GM12891 (cell line): ENCODE measurements at regions not wholly inside any gene's neighbourhood (a gene's known extent, or its start where the extent isn't known, plus 50 kb on each side); places are given as distances from the start of the nearest gene placed in this dataset.

Experiments used
- PAX5 ChIP-seq: IDR thresholded peaks from 2 replicates; pipeline ENCODE4 v1.6.1; 2011; ENCODE audit warnings: low read length, moderate library complexity, mild to moderate bottlenecking; ENCODE audit not compliant: insufficient read depth, severe bottlenecking
- POLR2A ChIP-seq: IDR thresholded peaks from 2 replicates; pipeline ENCODE4 v1.6.1; 2011; ENCODE audit warnings: low read depth, low read length, control low read depth
- POLR2AphosphoS5 ChIP-seq: IDR thresholded peaks from 2 replicates; pipeline ENCODE4 v1.6.1; 2011; ENCODE audit warnings: low read depth, low read length, control low read depth
- SPI1 ChIP-seq: IDR thresholded peaks from 2 replicates; pipeline ENCODE4 v1.6.1; 2011; ENCODE audit warnings: low read depth, low read length, control low read depth

DNA sequence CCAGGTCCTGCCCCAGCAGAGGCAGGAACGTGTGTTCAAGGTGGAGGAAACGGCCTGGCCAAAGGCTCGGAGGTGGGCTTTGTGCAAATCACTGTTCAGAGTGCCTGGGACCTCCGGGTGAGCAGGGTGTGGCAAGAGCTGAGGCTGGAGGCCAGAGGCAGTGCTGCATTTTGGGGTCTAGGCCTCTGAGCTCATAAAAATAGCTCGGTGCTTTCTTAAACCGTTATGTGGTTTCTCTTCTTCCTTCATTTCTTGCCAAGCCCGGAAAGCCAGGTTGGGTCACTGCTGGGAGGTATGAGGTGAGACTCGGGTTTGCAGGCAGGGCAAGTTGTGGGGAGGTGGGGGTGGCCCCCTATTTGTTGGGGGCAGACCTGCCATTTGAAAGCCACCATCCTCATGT is 178.8 kb upstream of the MYL2 start:
- TF ChIP-seq POLR2A (no peak), POLR2AphosphoS5 (no peak), PAX5 (no peak), SPI1 (no peak)
